ENCODE measurements at regions not wholly inside any gene's neighbourhood (a gene's known extent, or its start where the extent isn't known, plus 50 kb on each side); places are given as distances from the start of the nearest gene placed in this dataset.
A peak's percentile ranks its signal among the peaks of the same experiment; 100 is the strongest.

DNA sequence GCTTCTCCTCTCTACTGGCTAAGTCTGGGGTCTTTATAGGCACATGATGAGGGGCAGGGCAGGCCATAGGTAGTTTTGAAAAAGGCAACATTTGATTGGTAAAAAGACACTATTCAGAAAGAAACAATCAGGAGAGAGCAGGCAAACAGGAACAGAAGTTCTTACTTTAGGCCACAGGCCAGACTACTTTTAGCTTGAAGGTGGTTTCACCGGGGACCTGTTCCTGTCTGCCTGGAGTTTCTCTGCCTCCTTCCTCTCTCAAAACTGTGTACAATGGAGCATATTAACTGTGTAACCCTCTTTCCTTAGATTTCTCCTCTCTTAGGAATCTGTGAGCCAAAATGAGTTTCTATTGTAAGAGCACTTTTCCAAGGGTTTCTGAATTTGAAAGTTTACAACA is 167.9 kb upstream of the AVPR1A start:
- no peak for DNase-seq

DNA sequence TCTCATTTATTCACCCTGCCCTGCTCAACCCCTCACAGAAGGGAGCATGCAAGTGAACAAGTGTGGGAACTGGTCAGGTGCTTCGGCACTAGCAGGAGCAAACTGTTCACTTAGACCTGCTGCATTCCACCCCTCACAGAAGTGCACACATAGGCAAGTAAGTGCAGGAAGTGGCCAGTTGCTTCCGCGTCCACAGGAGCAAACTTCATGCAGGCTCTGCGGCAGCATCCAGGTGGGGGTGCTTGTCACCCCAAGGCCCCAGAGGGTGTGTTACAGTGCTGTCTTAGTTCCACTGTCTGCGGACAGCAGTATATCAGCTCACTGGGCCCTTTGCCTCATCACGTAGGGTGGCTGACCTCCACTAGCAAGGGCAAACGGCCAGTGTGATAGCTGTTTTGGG is 167.3 kb upstream of the AVPR1A start:
- DNase-seq, result no peak

DNA sequence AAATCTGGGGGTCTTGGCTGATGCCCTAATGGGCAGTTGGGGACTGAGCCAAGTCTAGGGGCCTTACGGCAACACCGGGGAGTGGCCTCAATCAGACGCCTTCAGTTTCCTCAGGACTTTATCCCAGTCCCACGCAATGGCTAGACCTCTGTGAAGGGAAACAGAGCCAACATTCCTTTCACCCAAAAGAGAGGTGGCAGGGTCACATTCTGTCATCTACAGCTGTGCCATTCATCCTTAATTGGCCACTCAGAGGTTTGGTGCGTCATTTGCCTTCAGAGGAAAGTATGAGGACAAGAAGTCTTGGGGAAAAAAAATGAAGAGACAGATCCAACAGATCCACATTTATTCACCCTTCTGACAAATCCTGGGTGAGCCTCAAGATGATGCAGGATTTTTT is 166.9 kb upstream of the AVPR1A start:
- DNase-seq, result no peak

DNA sequence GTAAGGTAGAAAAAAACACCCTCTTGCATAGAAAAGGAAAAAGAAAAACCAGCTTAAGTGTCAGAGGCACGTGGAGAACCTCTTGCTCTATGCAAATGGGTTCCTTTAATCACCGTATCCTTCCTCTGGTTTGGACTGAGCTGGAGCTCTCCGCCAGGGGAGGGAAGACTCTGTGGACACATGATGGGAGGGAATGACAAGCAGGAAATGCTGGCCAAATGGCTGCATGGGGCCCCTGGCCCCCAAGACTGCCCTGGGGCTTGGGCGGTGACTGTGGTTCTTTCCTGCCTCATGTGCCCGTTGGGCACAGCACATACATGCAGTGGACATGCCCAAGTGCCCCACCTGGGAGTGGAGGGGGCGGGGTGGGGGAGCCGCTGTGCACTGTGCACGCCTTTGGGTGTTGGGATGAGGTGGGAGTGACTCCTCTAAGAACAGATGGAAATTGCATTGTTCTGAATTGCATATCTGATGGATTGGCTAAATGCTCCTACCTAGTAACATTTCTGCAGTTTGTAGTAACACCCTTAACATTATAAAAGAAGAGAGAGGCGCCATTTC is 166.4 kb upstream of the AVPR1A start:
- DNase-seq, result no peak

DNA sequence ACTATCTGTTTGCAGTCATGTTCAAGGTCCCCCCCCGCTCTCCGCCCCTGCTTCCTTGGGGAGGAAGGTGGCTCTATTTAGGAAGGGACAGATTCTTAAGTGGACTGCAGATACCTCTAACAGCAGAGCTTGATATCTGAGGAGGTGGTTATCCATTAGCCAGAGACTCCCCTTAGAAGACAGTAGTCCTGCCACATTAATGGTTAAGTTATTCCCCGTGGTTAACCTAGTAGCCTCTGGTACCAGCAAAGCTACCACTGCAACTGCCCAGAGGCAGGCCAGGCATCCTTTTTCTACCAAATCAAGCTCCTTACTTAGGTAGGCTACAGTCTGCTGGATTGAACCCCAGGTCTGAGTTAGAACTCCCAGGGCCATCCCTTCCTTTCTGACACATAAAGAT is 162.1 kb upstream of the AVPR1A start:
- no peak for DNase-seq

DNA sequence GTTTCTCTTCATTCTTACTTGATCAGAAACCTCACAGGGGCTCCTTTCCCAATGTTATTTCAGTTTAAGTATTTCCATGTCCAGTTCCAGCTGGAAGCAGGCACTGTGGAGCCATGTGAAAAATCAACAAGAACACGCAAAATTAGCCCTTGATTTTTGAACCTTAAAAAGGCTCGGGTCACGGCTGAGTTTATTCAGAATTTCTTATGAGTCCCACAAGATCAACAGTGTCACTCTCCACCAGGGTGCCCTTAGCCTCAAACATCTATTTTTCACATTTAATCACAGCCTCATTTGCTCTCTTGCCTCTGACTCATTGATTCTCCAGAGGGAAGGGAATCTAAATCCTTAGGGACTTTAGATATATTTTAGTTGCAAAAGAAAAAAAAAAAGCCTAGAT is 157.7 kb upstream of the AVPR1A start:
- DNase-seq, result no peak

DNA sequence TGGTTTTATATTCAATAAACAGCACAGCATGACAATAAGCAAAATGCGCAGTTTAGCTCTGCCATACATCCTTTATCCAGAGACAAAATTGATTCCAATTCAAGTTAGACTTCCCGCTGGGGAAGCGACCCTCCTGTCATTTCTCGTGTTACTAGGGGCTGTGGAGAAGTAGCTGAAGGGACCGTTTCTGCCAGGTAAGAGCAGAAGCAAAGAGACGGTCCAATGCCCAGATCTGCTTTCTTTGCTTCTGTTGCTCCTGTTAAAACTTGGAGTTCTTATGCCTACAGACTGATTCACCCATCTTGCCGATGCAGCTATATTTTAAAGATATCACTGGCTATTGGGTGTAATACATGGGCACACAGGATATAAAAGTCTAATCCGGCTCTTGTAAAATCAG is 156.8 kb upstream of the AVPR1A start:
- DNase-seq, result no peak

DNA sequence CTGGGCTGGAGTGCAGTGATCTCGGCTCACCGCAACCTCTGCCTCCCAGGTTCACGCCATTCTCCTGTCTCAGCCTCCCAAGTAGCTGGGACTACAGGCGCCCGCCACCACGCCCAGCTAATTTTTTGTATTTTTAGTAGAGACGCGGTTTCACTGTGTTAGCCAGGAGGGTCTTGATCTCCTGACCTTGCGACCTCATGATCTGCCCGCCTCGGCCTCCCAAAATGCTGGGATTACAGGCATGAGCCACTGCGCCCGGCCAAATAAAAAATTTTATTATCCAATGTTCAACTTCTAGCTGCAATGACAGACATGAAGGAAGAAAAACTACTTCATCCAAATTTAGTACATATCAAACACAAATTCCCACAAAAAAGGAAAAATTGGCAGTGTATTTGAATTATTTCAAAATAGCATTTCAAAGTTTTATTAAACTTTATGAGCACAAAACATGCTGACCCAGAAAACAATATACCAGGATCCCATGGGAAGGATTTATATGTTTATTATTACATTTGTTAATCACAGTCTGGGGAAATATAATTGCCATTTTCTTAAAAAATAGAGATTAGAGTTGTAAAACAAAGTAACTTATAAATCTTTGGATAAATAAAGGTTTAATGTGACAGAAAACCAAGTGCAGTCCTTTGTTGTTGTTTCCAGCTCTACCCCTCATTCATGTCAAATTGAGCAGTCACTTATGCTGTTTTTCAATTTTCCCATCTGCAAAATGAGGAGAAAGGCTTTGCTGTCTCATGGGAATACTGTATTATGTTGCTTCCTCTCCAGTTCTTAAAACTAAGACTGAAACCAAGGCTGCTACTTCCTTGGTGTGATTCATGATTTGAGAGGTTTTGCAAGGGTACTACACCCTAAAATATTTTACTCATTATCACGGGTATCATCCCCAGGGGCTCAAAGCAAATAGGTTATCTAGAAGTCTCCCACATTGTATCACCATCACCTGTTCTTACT is 155.2 kb upstream of the AVPR1A start:
- DNase-seq, result peak in 1 of 3 experiments; percentile 44

DNA sequence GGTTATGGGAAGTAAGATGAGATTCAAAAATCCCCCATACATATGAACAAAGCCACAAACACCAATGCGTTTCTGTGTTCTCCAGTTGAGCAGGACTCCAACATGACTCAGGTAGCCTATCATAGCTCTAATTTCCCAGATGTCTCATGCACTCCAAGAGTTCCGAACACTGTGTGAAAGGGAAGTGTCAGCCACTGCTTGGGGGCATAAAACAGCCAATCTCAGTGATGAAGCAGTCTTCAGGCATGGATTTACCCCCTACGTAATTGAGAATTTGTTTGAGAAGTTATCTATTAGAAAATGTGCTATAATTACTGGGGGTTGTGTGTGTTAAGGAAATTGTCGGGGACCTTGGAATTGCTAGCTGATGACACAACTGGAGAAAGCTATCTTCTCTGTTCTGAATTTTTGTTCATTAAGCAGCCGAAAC is 153.9 kb upstream of the AVPR1A start:
- DNase-seq, result no peak

DNA sequence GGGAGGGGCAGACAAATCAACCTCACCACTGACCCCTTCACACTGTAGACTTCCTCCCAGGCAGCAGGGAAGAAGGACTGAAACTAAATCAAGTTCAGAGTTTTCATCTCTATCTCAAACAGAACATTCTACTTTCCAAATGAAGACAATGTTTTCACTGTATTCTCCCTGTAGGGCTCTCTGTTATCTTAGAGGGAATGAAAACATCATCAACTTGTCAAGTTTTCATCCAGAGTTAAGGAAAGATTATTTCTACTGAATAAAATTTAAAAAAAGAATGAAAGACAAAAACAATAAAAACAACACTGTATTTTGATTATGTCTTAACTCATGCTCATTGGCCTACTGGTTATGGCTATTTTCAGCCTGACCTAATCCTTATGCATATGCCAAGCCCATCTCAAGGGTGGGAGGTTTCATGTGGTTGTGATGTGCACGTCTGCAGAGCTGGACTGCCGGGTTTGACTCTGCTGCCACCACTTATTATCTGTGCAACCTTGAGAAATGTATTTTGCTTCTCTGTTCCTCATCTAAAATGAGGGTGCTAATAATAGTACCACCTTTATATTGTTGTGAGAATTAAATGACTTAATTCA is 152.0 kb upstream of the AVPR1A start:
- no peak for DNase-seq

DNA sequence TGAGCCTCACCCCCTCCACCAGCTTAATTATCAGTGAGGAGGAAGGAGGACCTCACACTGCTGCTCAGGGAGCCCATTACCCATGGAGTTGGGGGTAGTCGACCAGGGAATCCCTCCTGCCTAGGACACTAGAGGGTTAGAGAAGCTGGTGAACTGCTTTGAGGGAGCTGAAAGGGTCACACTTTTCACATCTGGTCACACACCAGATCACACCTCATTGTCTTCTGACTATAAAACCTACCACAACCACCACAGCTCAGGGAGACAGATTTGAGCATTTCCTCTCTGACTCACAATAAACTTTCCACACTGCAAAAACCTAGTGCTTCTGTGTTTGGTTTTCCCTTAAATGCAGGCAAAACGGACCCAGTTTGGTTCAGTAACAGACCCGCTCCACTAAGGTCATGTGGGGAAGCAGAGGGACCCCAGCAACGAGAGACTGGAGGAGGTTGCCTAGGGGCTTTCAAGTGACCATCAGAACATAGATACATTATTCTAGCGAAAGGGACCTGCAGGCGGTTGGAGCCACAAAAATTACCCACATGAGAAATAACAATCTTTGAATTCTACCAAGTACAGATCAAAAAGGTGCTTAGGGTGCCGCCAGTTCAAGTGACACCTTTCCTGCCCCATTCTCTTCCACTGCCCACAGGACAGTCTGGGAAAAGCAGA is 151.4 kb upstream of the AVPR1A start:
- no peak for DNase-seq

DNA sequence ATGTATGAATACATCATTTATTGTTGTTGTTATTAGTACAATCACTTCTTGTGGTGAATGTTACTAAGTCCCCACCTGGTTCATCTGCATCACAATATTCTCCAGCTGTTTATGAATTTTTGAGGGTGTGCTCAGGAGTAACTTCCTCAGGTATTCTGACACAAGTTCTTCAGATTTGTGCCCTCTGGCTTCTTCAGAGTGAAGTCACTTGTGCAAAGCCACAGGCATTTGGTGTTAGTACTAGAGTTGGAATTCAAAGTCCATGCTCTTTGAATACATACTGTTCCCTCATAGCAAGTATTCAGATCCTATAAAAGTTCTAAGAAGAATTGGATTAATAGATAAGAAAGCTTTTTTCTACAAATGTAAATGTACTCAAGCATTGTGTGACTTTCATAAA is 150.3 kb upstream of the AVPR1A start:
- DNase-seq, result no peak

DNA sequence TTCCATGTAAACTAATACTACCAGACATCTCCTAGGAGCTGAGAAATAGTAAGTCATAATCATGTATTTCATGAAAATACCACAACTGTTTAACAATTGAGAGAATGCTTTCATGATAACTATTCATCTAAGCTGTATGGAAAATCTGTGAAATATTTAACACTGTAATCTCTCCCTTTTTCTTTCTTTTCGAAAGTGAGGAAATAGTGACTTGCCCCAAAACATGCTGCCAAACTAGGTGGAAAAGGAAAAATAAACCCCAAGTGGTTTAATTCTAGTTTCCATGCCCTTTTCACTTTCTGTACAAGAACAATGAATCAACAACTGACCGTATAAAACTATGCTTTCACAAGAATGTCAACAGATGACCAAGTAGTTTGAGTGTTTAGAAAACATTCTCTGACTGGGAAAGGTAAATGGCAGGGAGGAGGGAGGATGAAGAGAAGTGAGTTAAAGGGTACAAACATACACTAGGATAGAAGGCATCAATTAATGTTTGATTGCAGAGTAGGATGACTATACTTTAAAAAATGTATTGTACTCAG is 147.5 kb upstream of the AVPR1A start:
- no peak for DNase-seq

DNA sequence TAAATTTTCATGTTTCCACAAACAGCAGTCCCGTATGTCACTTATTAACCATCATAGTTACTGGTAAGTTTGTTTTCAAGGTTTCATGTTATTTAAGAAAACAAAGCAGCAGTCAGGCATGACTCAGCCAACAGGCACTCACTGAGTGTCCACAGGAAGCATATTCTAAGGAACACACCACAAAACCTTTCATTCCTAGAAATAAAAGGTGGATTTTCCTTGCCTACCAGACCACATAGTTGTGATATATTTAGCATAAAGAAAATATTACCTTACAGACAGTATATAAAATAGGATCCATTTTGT is 143.3 kb upstream of the AVPR1A start:
- no peak for DNase-seq

DNA sequence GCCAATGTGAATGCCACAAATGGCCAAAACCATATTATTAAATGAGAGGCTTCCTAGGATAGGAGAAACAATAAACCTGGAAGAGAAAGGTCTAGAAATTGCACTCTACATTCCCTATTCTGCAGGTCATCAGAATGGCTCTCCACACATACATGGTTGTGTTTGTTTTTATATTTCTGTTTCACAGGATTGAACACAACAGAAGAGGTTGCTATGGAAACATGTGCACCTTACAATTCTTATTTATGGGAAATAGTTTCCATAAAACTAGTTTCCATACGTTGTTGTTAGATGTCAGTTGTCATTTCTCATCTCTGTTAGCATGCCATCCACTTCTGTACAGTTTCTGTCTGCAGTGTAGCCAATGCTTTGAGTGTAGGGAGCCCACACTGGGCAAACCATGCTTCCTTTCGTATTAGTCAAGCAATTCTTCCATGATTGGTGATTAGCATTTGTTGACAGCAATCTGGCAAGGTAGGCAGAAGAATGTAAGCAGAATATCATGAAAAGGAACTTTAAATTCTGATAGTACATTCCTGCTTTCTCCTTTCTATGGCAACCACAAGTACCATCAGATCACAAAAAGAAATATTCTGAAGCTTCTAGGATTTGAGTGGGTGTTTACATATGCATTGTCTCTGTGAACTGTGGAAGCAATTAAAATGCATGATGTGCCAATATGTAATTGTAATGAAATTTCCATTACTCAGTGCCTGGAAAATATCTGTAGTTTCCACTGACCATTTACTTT is 141.6 kb upstream of the AVPR1A start:
- no peak for DNase-seq

DNA sequence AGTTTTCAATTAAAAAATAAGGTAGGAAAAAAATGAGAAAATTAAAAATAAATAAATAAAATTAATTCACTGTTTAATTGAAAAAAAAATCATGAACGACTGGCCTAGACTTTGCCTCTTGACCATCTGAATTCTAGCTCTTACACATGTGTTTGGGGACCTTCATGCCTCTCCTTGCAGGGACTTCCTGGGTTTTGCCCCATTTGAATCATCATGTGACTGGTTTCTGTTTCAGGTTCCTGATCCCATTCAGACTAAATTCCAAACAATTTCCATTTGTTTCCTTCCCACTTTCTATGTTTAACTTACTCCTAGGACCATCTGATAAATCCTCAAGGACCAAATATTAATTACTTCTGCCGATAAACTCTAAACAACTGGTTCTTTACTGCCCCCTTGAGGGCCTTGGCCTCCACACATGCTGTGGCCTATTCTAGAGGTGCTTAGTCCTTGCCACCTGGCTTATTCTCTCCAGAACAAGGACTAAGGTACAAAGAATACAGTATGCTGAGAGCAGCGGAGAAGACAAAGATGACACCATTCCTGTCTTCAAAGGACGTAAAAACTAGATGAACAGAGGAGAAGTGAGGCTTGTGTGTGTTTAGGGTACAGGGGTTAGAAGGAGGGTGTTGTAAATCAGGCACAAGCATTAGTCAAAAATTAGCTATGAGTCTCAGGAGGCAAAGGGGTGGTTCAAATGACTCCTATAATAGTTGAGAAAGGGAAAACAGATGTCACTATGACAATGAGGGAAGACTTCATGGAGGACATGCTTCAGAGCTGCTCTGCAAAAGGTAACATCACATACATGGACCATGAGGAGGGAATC is 125.8 kb upstream of the AVPR1A start:
- peak; percentile 60 to 87 (median 67) for DNase-seq

DNA sequence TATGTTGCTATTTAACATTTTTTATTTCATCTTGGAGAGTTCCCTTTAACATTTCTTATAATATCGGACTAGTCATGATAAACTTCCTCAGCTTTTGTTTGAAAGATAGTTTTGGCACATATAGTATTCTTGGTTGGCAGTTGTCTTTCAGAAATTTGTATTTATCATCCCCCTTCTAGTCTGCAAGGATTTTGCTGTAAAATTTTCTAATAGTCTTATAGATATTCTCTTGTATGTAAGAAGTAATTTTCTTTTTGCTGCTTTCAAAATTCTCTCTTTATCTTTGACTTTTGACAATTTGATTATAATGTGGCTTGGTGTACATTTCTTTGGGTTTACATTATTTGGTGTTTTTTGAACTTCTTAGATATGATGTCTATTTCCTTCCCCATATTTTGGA is 116.0 kb upstream of the AVPR1A start:
- no peak for DNase-seq

DNA sequence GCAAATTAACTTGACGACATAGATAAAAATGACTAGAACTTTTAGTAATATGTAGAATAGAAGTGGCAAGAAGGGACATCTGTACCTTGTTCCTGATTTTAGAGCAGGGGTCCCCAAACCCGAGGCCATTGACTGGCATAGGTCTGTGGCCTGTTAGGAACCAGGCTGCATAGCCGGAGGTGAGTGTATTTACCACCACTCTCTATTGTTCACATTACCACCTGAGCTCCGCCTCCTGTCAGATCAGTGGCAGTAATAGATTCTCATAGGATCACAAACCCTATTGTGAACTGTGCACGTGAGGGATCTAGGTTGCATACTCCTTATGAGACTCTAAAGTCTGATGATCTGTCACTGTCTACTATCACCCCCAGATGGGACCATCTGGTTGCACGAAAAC is 113.6 kb upstream of the AVPR1A start:
- DNase-seq, result no peak

DNA sequence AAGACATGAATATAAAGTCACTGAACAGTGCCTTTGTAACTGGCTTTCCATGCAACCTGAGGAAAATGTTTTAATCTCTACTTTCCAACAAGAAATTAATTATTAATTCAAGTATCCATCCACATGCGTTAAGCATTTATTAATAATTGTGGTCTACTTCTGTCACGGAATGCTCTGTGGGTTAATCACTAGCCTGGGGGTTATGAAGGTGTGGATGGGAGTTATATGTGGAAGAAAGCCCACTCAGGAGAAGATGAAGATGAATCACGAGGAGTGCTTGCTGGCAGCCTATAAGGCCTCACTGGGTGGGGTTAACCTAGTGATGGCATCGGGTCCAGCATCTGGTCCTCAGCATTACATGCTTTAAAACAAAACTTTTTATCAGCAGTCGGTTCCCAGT is 99.5 kb upstream of the AVPR1A start:
- no peak for DNase-seq

DNA sequence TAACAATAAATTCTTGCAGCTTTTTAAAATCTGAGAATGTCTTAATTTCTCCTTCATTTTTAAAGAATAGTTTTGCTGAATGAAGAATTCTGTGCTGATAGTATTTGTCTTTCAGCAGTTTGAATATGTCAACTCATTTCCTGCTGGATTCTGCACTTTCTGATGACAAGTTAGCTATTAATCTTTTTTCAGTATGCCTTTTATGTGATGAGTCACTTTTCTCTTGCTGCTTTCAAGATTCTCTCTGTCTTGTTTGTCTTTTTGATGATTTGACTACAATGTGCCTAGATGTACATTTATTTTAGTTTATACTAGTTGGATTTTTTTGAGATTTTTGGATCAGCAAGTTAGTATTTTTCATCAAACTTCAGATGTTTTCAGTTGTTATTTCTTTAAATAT is 87.9 kb upstream of the AVPR1A start:
- no peak for DNase-seq

DNA sequence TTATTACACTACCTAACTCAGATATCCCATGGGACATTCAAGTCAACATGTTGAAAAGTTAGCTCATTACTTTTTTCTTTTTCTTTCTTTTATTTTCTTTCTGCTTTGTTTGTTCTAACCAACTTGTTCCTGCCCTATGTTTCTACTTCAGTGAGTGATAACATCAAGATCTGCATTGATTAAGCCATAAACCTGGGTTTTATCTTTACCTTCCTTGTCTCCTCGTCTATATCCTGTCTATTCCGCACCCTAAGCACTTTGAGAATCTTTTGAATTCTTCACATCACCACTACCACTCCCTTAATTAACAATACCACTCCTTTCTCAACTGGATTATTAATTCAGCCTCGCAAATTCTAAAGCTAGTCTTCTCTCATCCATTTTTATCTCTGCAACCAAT is 81.9 kb upstream of the AVPR1A start:
- no peak for DNase-seq

DNA sequence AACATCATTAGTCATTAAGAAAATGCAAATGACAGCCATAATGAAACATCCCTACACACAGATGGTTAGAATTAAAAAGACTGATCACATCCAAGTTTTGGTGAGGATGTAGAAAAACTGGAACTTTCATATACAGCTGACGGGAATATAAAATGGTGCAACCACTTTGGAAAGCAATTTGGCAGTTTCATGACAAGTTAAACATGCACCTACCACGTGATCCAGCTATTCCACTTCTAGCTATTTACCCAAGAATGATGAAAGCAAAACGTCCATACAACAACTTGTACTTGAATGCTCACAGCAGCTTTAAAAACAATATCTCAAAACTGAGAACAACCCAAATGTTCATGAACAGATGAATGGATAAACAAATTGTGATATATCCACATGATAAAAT is 77.9 kb upstream of the AVPR1A start:
- no peak for DNase-seq

All from NCI-H1417 (cell line).